GM12878 (cell line): ENCODE measurements at regions not wholly inside any gene's neighbourhood (a gene's known extent, or its start where the extent isn't known, plus 50 kb on each side); places are given as distances from the start of the nearest gene placed in this dataset.

Source experiments
- ATAC-seq: fragments of 200-7000 bp; cut with Tn5 transposase; 3 replicates; pipeline ENCODE4 v1.9.1; 2020; ENCODE audit warnings: mild to moderate bottlenecking, moderate library complexity
- BruUV-seq: library from RNA; stranded (reverse); fragments of 400-500 nt; replicated peaks from 2 replicates; lab custom pipeline; 2021; lab: Mats Ljungman, UMichigan
- CTCF ChIA-PET: fragments of 300-600 bp; sonication (Branson Sonifier 250); formaldehyde crosslinking; extraction: SDS; loops from one replicate; lab custom pipeline; 2021; ENCODE audit warnings: inconsistent platforms; lab: Yijun Ruan, JAX
- POLR2A ChIA-PET: fragments of 350-600 bp; formaldehyde crosslinking; extraction: SDS; loops from one replicate; lab custom pipeline; 2021; ENCODE audit warnings: inconsistent platforms; lab: Charles Lee
- RAD21 ChIA-PET: fragments of 300-600 bp; sonication (Branson Sonifier 250); formaldehyde crosslinking; loops from one replicate; lab custom pipeline; 2023; ENCODE audit warnings: antibody characterized with exemption; ENCODE audit not compliant: unreplicated experiment; lab: Charles Lee
- SMC1A ChIA-PET: fragments of 300-600 bp; sonication (Branson Sonifier 250); formaldehyde crosslinking; loops from one replicate; lab custom pipeline; 2023; ENCODE audit not compliant: unreplicated experiment, uncharacterized antibody; lab: Charles Lee
- DNase-seq: peaks from one replicate; pipeline ENCODE4 v3.0.0-alpha.2; 2011; ENCODE audit warnings: low read depth, low spot score
- FAIRE-seq: peaks from 3 replicates; lab custom pipeline; 2011; peaks lifted over from hg19 to GRCh38; lab: Jason Lieb, UNC
- H2AFZ ChIP-seq: 2 replicates; pipeline ENCODE4 v1.6.0; 2011; ENCODE audit warnings: low read depth, low read length, control low read depth; ENCODE audit not compliant: control insufficient read depth
- H3K27ac ChIP-seq: 2 replicates; pipeline ENCODE4 v1.5.1; 2011; ENCODE audit warnings: control low read depth; ENCODE audit not compliant: control insufficient read depth, insufficient read depth
- H3K27me3 ChIP-seq, 2 experiments: replicated peaks in 1 of 2; 2 replicates each; pipeline versions ENCODE4 v1.6.0 to v1.6.1; 2011; ENCODE audit warnings: low read length in 1 of 2; ENCODE audit not compliant: control insufficient read depth in 2 of 2, insufficient read depth in 2 of 2
- H3K36me3 ChIP-seq, 2 experiments: 2 replicates each; pipeline ENCODE4 v1.5.1; 2011; ENCODE audit warnings: low read length in 1 of 2; ENCODE audit not compliant: control insufficient read depth in 2 of 2, insufficient read depth in 2 of 2
- H3K4me1 ChIP-seq: 2 replicates; pipeline ENCODE4 v1.6.1; 2011; ENCODE audit warnings: mild to moderate bottlenecking, low read length, moderate library complexity, mixed read lengths; ENCODE audit not compliant: control insufficient read depth, insufficient read depth
- H3K4me2 ChIP-seq: 2 replicates; pipeline ENCODE4 v1.6.0; 2011; ENCODE audit warnings: control low read depth; ENCODE audit not compliant: control insufficient read depth, insufficient read depth
- H3K4me3 ChIP-seq: fragments of 200-600 bp; sonication (generic); 2 replicates; pipeline ENCODE4 v1.5.1; 2016
- H3K79me2 ChIP-seq: 2 replicates; pipeline ENCODE4 v1.6.0; 2011; ENCODE audit warnings: low read length; ENCODE audit not compliant: control insufficient read depth, insufficient read depth
- H3K9ac ChIP-seq: 2 replicates; pipeline ENCODE4 v1.8.0; 2011; ENCODE audit warnings: low read length, control low read depth, mixed read lengths; ENCODE audit not compliant: control insufficient read depth, insufficient read depth
- H3K9me3 ChIP-seq: replicated peaks from 3 replicates; pipeline ENCODE4 v1.5.1; 2011; ENCODE audit warnings: mild to moderate bottlenecking, low read length; ENCODE audit not compliant: control insufficient read depth, insufficient read depth
- H4K20me1 ChIP-seq: 2 replicates; pipeline ENCODE4 v1.6.0; 2011; ENCODE audit not compliant: control insufficient read depth, insufficient read depth
- E4F1 ChIP-seq: fragments of 450-650 bp; IDR thresholded peaks from 2 replicates; pipeline ENCODE4 v1.6.1; 2018; ENCODE audit warnings: borderline replicate concordance, mild to moderate bottlenecking; ENCODE audit not compliant: partially characterized antibody
- HDAC2 ChIP-seq: fragments of 200-600 bp; sonication (generic); IDR thresholded peaks from 2 replicates; pipeline ENCODE4 v1.6.1; 2017
- PRDM15 ChIP-seq: fragments of 450-650 bp; formaldehyde crosslinking; IDR thresholded peaks from 2 replicates; pipeline ENCODE4 v1.4.0; 2020; ENCODE audit warnings: mild to moderate bottlenecking, moderate library complexity
- ZNF384 ChIP-seq: IDR thresholded peaks from 2 replicates; pipeline ENCODE4 v1.6.1; 2012; ENCODE audit warnings: low read depth, mild to moderate bottlenecking, low read length, improper control_type of control experiment, borderline replicate concordance
- in situ Hi-C: fragments of 300-500 bp; cut with MboI; formaldehyde crosslinking; loops from 9 replicates; pipeline ENCODE4 v1.14.3; 2018; ENCODE audit warnings: mixed read lengths
- intact Hi-C: fragments of 100-400 bp; cut with micrococcal nuclease; formaldehyde crosslinking; loops from one replicate; pipeline ENCODE4 v1.14.2; 2022; ENCODE audit not compliant: unreplicated experiment
- TF ChIP-seq, protein P1 (sequence below): fragments of 450-650 bp; IDR thresholded peaks from 2 replicates; pipeline ENCODE4 v1.6.1; 2018; ENCODE audit warnings: mild to moderate bottlenecking, low read depth, moderate library complexity; ENCODE audit not compliant: partially characterized antibody
- TF ChIP-seq, protein P2 (sequence below): fragments of 450-650 bp; IDR thresholded peaks from 2 replicates; pipeline ENCODE4 v1.6.1; 2017; ENCODE audit warnings: mild to moderate bottlenecking, moderate library complexity
- TF ChIP-seq, protein P3 (sequence below): fragments of 450-650 bp; formaldehyde crosslinking; IDR thresholded peaks from 2 replicates; pipeline ENCODE4 v1.4.0; 2022; ENCODE audit warnings: mild to moderate bottlenecking, moderate library complexity

GRCh38 chr4:14302021-14302420 lies 674.5 kb upstream of the BOD1L1 start:
- Histone ChIP-seq H3K79me2 (no peaks in the 10 kb centered on the region), H3K9ac (no peak overlapping the region), H3K4me3 (no peak overlapping the region), H3K27me3 (no peaks in the 10 kb centered on the region), H3K36me3 (no peaks in the 10 kb centered on the region), H3K4me1 (no peaks in the 10 kb centered on the region), H3K4me2 (no peak overlapping the region), H4K20me1 (no peaks in the 10 kb centered on the region), H3K27ac (no peak overlapping the region), H3K9me3 (no peaks in the 10 kb centered on the region; the same call in 2 of the 3 replicates), H2AFZ (no peak overlapping the region)
- no peak for ATAC-seq
- in situ Hi-C loops = no loop called here
- ChIA-PET SMC1A (interaction anchor here (1.0 to 1.1 kb wide), 2 partner anchors 130 to 787 kb away, joined by 3 read pairs; no protein-coding TSS in a partner anchor), RAD21 (no interaction called here), CTCF (no interaction called here), POLR2A (no interaction called here)
- FAIRE-seq = no peak
- intact Hi-C loops = no loop called here
- no TSS peak for BruUV-seq
- DNase-seq = no peak
- TF ChIP-seq E4F1 = no peak
- TF ChIP-seq, protein P1, sequence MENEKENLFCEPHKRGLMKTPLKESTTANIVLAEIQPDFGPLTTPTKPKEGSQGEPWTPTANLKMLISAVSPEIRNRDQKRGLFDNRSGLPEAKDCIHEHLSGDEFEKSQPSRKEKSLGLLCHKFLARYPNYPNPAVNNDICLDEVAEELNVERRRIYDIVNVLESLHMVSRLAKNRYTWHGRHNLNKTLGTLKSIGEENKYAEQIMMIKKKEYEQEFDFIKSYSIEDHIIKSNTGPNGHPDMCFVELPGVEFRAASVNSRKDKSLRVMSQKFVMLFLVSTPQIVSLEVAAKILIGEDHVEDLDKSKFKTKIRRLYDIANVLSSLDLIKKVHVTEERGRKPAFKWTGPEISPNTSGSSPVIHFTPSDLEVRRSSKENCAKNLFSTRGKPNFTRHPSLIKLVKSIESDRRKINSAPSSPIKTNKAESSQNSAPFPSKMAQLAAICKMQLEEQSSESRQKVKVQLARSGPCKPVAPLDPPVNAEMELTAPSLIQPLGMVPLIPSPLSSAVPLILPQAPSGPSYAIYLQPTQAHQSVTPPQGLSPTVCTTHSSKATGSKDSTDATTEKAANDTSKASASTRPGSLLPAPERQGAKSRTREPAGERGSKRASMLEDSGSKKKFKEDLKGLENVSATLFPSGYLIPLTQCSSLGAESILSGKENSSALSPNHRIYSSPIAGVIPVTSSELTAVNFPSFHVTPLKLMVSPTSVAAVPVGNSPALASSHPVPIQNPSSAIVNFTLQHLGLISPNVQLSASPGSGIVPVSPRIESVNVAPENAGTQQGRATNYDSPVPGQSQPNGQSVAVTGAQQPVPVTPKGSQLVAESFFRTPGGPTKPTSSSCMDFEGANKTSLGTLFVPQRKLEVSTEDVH = no peak
- TF ChIP-seq, protein P2, sequence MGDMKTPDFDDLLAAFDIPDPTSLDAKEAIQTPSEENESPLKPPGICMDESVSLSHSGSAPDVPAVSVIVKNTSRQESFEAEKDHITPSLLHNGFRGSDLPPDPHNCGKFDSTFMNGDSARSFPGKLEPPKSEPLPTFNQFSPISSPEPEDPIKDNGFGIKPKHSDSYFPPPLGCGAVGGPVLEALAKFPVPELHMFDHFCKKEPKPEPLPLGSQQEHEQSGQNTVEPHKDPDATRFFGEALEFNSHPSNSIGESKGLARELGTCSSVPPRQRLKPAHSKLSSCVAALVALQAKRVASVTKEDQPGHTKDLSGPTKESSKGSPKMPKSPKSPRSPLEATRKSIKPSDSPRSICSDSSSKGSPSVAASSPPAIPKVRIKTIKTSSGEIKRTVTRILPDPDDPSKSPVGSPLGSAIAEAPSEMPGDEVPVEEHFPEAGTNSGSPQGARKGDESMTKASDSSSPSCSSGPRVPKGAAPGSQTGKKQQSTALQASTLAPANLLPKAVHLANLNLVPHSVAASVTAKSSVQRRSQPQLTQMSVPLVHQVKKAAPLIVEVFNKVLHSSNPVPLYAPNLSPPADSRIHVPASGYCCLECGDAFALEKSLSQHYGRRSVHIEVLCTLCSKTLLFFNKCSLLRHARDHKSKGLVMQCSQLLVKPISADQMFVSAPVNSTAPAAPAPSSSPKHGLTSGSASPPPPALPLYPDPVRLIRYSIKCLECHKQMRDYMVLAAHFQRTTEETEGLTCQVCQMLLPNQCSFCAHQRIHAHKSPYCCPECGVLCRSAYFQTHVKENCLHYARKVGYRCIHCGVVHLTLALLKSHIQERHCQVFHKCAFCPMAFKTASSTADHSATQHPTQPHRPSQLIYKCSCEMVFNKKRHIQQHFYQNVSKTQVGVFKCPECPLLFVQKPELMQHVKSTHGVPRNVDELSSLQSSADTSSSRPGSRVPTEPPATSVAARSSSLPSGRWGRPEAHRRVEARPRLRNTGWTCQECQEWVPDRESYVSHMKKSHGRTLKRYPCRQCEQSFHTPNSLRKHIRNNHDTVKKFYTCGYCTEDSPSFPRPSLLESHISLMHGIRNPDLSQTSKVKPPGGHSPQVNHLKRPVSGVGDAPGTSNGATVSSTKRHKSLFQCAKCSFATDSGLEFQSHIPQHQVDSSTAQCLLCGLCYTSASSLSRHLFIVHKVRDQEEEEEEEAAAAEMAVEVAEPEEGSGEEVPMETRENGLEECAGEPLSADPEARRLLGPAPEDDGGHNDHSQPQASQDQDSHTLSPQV = no peak
- no peak for TF ChIP-seq PRDM15 (CRISPR knock-in tag)
- no peak for TF ChIP-seq HDAC2
- TF ChIP-seq, protein P3, sequence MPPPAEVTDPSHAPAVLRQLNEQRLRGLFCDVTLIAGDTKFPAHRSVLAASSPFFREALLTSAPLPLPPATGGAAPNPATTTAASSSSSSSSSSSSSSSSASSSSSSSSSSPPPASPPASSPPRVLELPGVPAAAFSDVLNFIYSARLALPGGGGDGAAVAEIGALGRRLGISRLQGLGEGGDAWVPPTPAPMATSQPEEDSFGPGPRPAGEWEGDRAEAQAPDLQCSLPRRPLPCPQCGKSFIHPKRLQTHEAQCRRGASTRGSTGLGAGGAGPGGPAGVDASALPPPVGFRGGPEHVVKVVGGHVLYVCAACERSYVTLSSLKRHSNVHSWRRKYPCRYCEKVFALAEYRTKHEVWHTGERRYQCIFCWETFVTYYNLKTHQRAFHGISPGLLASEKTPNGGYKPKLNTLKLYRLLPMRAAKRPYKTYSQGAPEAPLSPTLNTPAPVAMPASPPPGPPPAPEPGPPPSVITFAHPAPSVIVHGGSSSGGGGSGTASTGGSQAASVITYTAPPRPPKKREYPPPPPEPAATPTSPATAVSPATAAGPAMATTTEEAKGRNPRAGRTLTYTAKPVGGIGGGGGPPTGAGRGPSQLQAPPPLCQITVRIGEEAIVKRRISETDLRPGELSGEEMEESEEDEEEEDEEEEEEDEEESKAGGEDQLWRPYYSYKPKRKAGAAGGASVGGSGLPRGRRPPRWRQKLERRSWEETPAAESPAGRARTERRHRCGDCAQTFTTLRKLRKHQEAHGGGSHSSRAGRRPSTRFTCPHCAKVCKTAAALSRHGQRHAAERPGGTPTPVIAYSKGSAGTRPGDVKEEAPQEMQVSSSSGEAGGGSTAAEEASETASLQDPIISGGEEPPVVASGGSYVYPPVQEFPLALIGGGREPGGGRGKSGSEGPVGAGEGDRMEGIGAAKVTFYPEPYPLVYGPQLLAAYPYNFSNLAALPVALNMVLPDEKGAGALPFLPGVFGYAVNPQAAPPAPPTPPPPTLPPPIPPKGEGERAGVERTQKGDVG = no peak
- no peak for TF ChIP-seq ZNF384
